Heart left ventricle (tissue), 13 donors: ENCODE measurements at regions not wholly inside any gene's neighbourhood (a gene's known extent, or its start where the extent isn't known, plus 50 kb on each side); places are given as distances from the start of the nearest gene placed in this dataset.

Experiments used
- POLR2A ChIP-seq, 2 donors: fragments of 450-650 bp; IDR thresholded peaks; one replicate each; pipeline ENCODE4 v1.6.1; 2017; ENCODE audit warnings: antibody characterized with exemption in 2 of 2, mild to moderate bottlenecking in 2 of 2, moderate library complexity in 2 of 2
- TF ChIP-seq, protein P1 (sequence below), 12 donors: fragments of 200-600 bp; sonication (generic) in 4 of 12; IDR thresholded peaks; one replicate each; pipeline versions ENCODE4 v1.5.0 to v1.8.0; 2018 to 2022; ENCODE audit warnings: antibody characterized with exemption in 12 of 12, mild to moderate bottlenecking in 5 of 12
- donor health status: ischemic (EF 13 %, LVEDD 7.1; RV severe dilation, severe dysfunction).
- donor health status: DM: no; HTN: yes; CAD: no.
- donor health status: DM: no; HTN: no; CAD: no.
- donor health status: ischemic (EF 25% LVEDD 6.9; RV normal size, moderate dysfunction).
- donor health status: ischemic (EF 25% LVEDD 5.7; RV mildly dilated, moderate dysfunction).
- donor health status: ischemic (EF 35%, LVEDD 5.7; RV mildly dilated, moderate dysfunction).
- donor health status: nonischemic (EF 11% LVEDD 7.7; RV severe dilation, severe dysfunction).
- donor health status: DM: yes; HTN: yes; CAD: no.
- donor health status: PGD.
- donor health status: ischemic (EF 29% LVEDD 5.4; RV normal size, mild dysfunction).
- donor health status: nonischemic (EF 23%, LVEDD 6.1; RV moderate dilation, normal function).

DNA sequence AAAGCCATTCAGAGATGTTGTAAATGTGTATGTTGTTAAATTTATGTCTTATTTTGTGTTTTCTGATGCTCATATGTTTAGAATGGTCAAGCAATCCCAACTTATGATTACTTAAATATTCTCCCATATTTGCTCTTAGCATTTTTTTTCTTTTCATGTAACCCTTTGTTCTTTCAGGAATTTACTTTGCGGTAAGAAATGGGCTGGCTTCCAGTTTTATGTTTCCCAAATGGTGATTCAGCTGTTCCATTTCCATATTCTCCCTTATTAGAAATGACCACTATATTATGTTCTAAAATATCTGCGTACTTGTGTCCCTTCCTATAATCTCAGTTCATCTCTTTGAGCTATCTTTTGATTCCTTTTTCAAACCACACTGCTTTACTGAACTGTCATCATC lies 113.7 kb downstream of the CDH26 start:
- TF ChIP-seq, protein P1, sequence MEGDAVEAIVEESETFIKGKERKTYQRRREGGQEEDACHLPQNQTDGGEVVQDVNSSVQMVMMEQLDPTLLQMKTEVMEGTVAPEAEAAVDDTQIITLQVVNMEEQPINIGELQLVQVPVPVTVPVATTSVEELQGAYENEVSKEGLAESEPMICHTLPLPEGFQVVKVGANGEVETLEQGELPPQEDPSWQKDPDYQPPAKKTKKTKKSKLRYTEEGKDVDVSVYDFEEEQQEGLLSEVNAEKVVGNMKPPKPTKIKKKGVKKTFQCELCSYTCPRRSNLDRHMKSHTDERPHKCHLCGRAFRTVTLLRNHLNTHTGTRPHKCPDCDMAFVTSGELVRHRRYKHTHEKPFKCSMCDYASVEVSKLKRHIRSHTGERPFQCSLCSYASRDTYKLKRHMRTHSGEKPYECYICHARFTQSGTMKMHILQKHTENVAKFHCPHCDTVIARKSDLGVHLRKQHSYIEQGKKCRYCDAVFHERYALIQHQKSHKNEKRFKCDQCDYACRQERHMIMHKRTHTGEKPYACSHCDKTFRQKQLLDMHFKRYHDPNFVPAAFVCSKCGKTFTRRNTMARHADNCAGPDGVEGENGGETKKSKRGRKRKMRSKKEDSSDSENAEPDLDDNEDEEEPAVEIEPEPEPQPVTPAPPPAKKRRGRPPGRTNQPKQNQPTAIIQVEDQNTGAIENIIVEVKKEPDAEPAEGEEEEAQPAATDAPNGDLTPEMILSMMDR (IDR thresholded peaks at IDR 0.05), result no peak
- TF ChIP-seq POLR2A (IDR thresholded peaks at IDR 0.05), result no peak
